ENCODE measurements at regions not wholly inside any gene's neighbourhood (a gene's known extent, or its start where the extent isn't known, plus 50 kb on each side); places are given as distances from the start of the nearest gene placed in this dataset.

DNA sequence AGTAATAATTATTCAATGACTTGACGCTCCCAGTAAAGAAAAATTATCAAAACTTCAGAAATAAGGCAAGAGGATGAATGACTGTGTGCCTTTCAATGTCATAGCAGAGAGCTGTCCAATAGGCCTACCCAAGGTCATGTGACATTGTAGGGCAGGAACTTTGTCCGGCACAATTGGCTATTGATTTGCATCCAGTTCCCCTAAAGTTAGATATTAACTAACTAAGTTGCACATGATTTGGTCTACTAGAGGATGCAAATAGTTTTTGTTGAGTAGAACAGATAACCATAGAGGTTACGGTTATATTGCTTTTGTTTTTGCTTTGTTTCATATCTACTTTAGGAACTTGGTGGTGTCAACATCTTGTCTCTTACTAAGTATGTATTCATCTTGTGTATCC is 127.9 kb upstream of the PFN2 start:
- intact Hi-C loops (cut with DNase I) = no loop called here
- H3K27ac ChIP-seq = no peak overlapping the region
- TF ChIP-seq, protein P1, sequence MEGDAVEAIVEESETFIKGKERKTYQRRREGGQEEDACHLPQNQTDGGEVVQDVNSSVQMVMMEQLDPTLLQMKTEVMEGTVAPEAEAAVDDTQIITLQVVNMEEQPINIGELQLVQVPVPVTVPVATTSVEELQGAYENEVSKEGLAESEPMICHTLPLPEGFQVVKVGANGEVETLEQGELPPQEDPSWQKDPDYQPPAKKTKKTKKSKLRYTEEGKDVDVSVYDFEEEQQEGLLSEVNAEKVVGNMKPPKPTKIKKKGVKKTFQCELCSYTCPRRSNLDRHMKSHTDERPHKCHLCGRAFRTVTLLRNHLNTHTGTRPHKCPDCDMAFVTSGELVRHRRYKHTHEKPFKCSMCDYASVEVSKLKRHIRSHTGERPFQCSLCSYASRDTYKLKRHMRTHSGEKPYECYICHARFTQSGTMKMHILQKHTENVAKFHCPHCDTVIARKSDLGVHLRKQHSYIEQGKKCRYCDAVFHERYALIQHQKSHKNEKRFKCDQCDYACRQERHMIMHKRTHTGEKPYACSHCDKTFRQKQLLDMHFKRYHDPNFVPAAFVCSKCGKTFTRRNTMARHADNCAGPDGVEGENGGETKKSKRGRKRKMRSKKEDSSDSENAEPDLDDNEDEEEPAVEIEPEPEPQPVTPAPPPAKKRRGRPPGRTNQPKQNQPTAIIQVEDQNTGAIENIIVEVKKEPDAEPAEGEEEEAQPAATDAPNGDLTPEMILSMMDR (IDR thresholded peaks at IDR 0.05) = no peak
- no peak for DNase-seq
- no peak overlapping the region for H3K4me3 ChIP-seq
- no peak for ATAC-seq
- no peaks in the 10 kb centered on the region for H3K36me3 ChIP-seq
- no peaks in the 10 kb centered on the region for H3K4me1 ChIP-seq
- no peaks in the 10 kb centered on the region for H3K27me3 ChIP-seq (ENCODE audit: low read depth)
- H3K9me3 ChIP-seq = no peaks in the 10 kb centered on the region

DNA sequence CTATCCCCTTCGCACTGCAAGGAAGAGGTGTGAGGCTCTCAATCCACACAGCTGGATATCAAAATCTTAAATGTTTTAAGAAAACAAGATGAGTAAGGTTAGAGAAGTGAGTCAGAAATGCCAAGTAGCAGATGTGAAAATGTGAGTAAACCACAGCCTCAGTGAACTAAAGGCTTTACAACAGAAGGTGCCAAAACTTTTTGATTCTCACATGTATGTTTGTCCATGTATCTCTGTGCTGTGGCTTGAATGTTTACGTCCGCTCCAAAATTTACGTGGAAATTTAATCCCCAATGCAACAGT is 126.8 kb upstream of the PFN2 start:
- TF ChIP-seq, protein P1 (IDR thresholded peaks at IDR 0.05) = no peak
- Histone ChIP-seq H3K4me3 (no peak overlapping the region), H3K9me3 (no peaks in the 10 kb centered on the region), H3K27me3 (ENCODE audit: low read depth) (no peaks in the 10 kb centered on the region), H3K4me1 (no peaks in the 10 kb centered on the region), H3K27ac (no peak overlapping the region), H3K36me3 (no peaks in the 10 kb centered on the region)
- intact Hi-C loops (cut with DNase I) = no loop called here
- ATAC-seq (no peak), DNase-seq (no peak)

DNA sequence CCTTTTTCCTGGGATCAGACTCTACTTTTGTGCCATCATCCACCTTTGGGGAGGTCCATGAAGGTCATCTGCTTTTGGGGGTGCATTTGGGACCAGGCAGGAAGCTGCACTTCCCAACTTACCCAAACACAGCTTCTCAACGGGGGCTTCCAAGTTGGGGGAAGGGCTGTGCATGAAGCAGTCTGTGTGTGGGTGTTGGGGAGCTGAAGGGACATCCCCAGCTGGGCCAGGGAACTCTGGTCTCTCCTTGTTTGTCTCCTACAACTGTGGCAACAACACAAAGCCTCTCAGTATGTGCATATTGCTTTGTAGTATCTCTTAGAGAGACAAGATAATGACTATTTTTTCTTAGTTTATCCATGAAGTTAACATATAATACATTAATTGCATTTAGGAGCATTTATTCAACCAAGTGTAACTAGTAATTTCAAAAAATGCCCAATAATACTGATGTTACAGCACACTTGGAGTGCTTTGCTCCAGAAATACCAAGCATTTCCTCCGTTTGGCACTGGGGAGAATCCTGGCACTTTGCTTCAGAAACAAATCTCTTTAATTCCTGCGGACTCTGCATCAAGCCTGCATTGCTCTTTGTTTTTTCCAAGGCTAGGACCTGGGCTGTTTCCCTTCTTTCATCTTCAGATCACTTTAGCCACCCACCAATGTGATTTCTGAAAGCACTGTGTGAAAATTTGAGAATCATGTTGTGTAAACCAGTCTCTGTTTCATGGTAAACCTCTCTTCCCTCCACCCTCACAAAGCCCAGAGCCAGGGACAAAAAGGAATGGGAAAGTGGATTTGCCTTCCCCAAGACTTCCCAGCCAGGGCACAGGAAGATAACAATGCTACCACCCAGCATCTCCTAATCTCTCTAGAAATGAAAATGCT is 126.2 kb upstream of the PFN2 start:
- no peaks in the 10 kb centered on the region for H3K27me3 ChIP-seq (ENCODE audit: low read depth)
- DNase-seq (no peak), ATAC-seq (no peak)
- H3K9me3 ChIP-seq = no peaks in the 10 kb centered on the region
- no peaks in the 10 kb centered on the region for H3K36me3 ChIP-seq
- no peak overlapping the region for H3K27ac ChIP-seq
- no peaks in the 10 kb centered on the region for H3K4me1 ChIP-seq
- H3K4me3 ChIP-seq = no peak overlapping the region
- intact Hi-C loops (cut with DNase I) = no loop called here
- TF ChIP-seq, protein P1 (IDR thresholded peaks at IDR 0.05) = no peak

DNA sequence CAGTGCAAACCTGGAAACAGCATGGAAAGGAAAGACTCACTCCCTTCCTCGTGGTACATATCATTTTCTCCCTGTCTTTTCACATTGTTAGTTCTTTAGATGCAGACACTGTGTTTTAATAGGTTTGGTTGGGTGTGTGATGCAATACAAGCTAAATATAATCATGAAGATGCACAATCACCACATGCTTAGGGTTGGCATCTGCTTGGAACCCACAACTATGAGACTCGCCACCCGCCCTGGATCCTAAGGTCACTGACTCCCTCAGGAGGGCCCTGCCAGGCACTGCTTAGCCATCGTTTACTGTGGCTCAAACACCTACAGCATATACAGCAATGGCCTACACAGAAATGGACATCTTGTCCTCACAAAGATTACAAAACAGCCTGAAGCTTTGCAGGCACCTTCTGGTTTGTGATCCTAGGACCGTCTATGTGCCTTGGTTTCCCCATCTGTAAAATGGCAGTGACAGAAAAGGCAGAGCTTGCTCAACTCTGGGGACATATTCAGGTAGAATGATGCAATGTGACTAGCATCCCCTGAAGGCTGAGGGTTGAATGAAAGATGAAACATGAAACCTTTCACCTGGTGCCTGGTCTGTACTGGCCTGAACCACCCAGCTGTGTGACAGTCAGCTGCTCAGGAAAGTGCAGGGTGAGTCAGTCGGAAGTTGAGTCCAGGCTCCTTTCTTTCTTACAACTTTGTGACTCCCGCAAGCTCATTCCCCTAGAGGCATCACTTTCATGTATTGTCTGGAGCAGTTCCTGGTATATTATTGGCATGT is 123.6 kb upstream of the PFN2 start:
- no peak overlapping the region for H3K27ac ChIP-seq
- intact Hi-C loops (cut with DNase I) = no loop called here
- no peak overlapping the region for H3K4me3 ChIP-seq
- DNase-seq (no peak), ATAC-seq (no peak)
- H3K36me3 ChIP-seq = no peaks in the 10 kb centered on the region
- no peaks in the 10 kb centered on the region for H3K4me1 ChIP-seq
- TF ChIP-seq, protein P1 (IDR thresholded peaks at IDR 0.05) = no peak
- H3K27me3 ChIP-seq (ENCODE audit: low read depth) = no peaks in the 10 kb centered on the region
- H3K9me3 ChIP-seq = no peaks in the 10 kb centered on the region

DNA sequence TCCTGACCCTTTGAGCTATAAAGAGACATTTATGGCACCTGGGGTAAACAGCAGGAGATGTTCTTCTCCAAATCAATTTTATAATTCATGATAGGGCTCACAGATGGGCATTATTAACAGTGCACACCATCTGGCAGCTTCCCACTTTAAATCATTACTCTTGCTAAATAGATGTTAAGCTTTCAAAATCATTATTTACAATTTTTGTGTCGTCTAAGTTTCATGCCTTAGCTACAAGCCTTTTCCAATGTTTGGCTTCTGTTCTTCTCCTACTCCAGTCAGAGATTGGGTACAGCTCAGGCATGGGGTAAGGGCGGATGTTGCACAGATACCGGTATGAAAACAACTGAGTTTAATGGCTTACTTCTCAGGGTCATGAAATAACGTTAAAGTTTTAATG is 120.9 kb upstream of the PFN2 start:
- Histone ChIP-seq H3K36me3 (no peaks in the 10 kb centered on the region), H3K27ac (no peak overlapping the region), H3K4me1 (no peaks in the 10 kb centered on the region), H3K27me3 (ENCODE audit: low read depth) (no peaks in the 10 kb centered on the region), H3K4me3 (no peak overlapping the region), H3K9me3 (no peaks in the 10 kb centered on the region)
- intact Hi-C loops (cut with DNase I) = no loop called here
- TF ChIP-seq, protein P1 (IDR thresholded peaks at IDR 0.05) = no peak
- ATAC-seq (no peak), DNase-seq (no peak)

Measured in lower lobe of right lung (tissue), 2 donors.